Endothelial cell of umbilical vein (primary cell): ENCODE measurements at regions not wholly inside any gene's neighbourhood (a gene's known extent, or its start where the extent isn't known, plus 50 kb on each side); places are given as distances from the start of the nearest gene placed in this dataset.

Source experiments
- BruUV-seq: library from RNA; stranded (reverse); fragments of 400-500 nt; replicated peaks from 2 replicates; lab custom pipeline; 2021; lab: Mats Ljungman, UMichigan
- CTCF ChIA-PET: fragments of 300-600, 350-600 bp; sonication (Branson Sonifier 250); formaldehyde crosslinking; loops from one replicate; lab custom pipeline; 2021; ENCODE audit warnings: antibody characterized with exemption, inconsistent platforms; lab: Charles Lee
- POLR2A ChIA-PET: fragments of 300-600, 350-600 bp; sonication (Branson Sonifier 250); formaldehyde crosslinking; loops from one replicate; lab custom pipeline; 2021; ENCODE audit warnings: antibody characterized with exemption, inconsistent platforms; lab: Charles Lee
- DNase-seq: peaks from one replicate; pipeline ENCODE4 v3.0.0-alpha.2; 2011; ENCODE audit warnings: low read depth, low spot score
- FAIRE-seq: peaks from 2 replicates; lab custom pipeline; 2011; peaks lifted over from hg19 to GRCh38; lab: Jason Lieb, UNC
- H2AFZ ChIP-seq: 2 replicates; pipeline ENCODE4 v1.6.0; 2012; ENCODE audit warnings: low read depth, low read length, control low read depth, inconsistent platforms
- H3K27ac ChIP-seq: 2 replicates; pipeline ENCODE4 v1.5.1; 2011; ENCODE audit warnings: low read depth, mild to moderate bottlenecking, control low read depth, low read length, moderate library complexity; ENCODE audit not compliant: insufficient read depth
- H3K27me3 ChIP-seq, 2 experiments: 2 replicates each; pipeline versions ENCODE4 v1.6.0 to v1.6.1; 2011; ENCODE audit warnings: low read length in 2 of 2, mixed read lengths in 1 of 2; ENCODE audit not compliant: control insufficient read depth in 2 of 2, insufficient read depth in 2 of 2
- H3K36me3 ChIP-seq, 2 experiments: 2 replicates in 1 of 2; 3 replicates in 1 of 2; pipeline ENCODE4 v1.5.1; 2011; ENCODE audit warnings: low read length in 2 of 2, mild to moderate bottlenecking in 1 of 2, moderate library complexity in 1 of 2; ENCODE audit not compliant: control insufficient read depth in 2 of 2, insufficient read depth in 2 of 2; ENCODE audit errors: extremely low read depth in 1 of 2
- H3K4me1 ChIP-seq: 3 replicates; pipeline ENCODE4 v1.5.1; 2011; ENCODE audit warnings: mild to moderate bottlenecking, low read length; ENCODE audit not compliant: control insufficient read depth, insufficient read depth; ENCODE audit errors: extremely low read depth
- H3K4me2 ChIP-seq: 2 replicates; pipeline ENCODE4 v1.6.1; 2011; ENCODE audit warnings: low read length, control low read depth, mixed read lengths; ENCODE audit not compliant: insufficient read depth
- H3K4me3 ChIP-seq, 3 experiments: fragments of 200-600 bp in 1 of 3; sonication (generic), shearing (Covaris generic) in 1 of 3; replicated peaks in 1 of 3; 2 replicates each; pipeline ENCODE4 v1.5.1; 2011 to 2016; ENCODE audit warnings: control low read depth in 3 of 3, low read length in 3 of 3, mild to moderate bottlenecking in 2 of 3, inconsistent platforms in 1 of 3, low read depth in 1 of 3, moderate library complexity in 1 of 3; ENCODE audit not compliant: insufficient read depth in 1 of 3
- H3K79me2 ChIP-seq: 2 replicates; pipeline ENCODE4 v1.6.0; 2012; ENCODE audit warnings: low read length, inconsistent platforms; ENCODE audit not compliant: control insufficient read depth, insufficient read depth
- H3K9ac ChIP-seq: replicated peaks from 2 replicates; pipeline ENCODE3; 2011; ENCODE audit warnings: low read length, control low read depth; ENCODE audit not compliant: insufficient read depth; ENCODE audit errors: extremely low read depth
- H3K9me1 ChIP-seq: replicated peaks from 3 replicates; pipeline ENCODE4 v1.6.0; 2011; ENCODE audit warnings: mild to moderate bottlenecking, low read length; ENCODE audit not compliant: control insufficient read depth, insufficient read depth; ENCODE audit errors: extremely low read depth
- H3K9me3 ChIP-seq: replicated peaks from 2 replicates; pipeline ENCODE4 v1.5.1; 2012; ENCODE audit warnings: low read length, inconsistent platforms; ENCODE audit not compliant: control insufficient read depth, insufficient read depth
- H4K20me1 ChIP-seq: replicated peaks from 2 replicates; pipeline ENCODE3; 2011; ENCODE audit warnings: mild to moderate bottlenecking, low read length; ENCODE audit not compliant: control insufficient read depth, insufficient read depth; ENCODE audit errors: extremely low read depth
- CTCF ChIP-seq, 2 donors: IDR thresholded peaks; 1 replicate in 1 of 2; 2 replicates in 1 of 2; pipeline ENCODE4 v1.5.1; 2011; ENCODE audit warnings: low read length in 2 of 2, mild to moderate bottlenecking in 2 of 2, moderate library complexity in 2 of 2, control low read depth in 1 of 2, inconsistent platforms in 1 of 2, low read depth in 1 of 2; ENCODE audit not compliant: insufficient read depth in 1 of 2; ENCODE audit errors: extremely low read depth in 1 of 2
- EZH2 ChIP-seq: IDR thresholded peaks from 2 replicates; pipeline ENCODE4 v1.6.1; 2012; ENCODE audit warnings: borderline replicate concordance, low read depth, mild to moderate bottlenecking, moderate library complexity, low read length, inconsistent platforms; ENCODE audit not compliant: severe bottlenecking
- FOS ChIP-seq: IDR thresholded peaks from 2 replicates; pipeline ENCODE4 v1.6.1; 2011; ENCODE audit warnings: mild to moderate bottlenecking, low read length, moderate library complexity, borderline replicate concordance; ENCODE audit not compliant: insufficient read depth
- GATA2 ChIP-seq: IDR thresholded peaks from 2 replicates; pipeline ENCODE4 v1.7.0; 2011; ENCODE audit warnings: low read depth, mild to moderate bottlenecking, moderate library complexity, mixed read lengths, low read length; ENCODE audit not compliant: insufficient read length, insufficient read depth
- JUN ChIP-seq: IDR thresholded peaks from 2 replicates; pipeline ENCODE4 v1.6.1; 2011; ENCODE audit warnings: borderline replicate concordance, low read depth; ENCODE audit not compliant: insufficient read length, insufficient read depth
- MAX ChIP-seq: IDR thresholded peaks from 2 replicates; pipeline ENCODE4 v1.6.1; 2011; ENCODE audit not compliant: insufficient read depth, insufficient read length
- MYC ChIP-seq: IDR thresholded peaks from one replicate; pipeline ENCODE4 v1.6.1; 2011; ENCODE audit warnings: mild to moderate bottlenecking, low read depth, low read length
- POLR2A ChIP-seq: IDR thresholded peaks from 2 replicates; pipeline ENCODE4 v1.6.1; 2012; ENCODE audit warnings: low read depth, mild to moderate bottlenecking, control low read depth, low read length
- POLR2AphosphoS5 ChIP-seq: IDR thresholded peaks from 2 replicates; pipeline ENCODE4 v1.6.1; 2012; ENCODE audit warnings: low read depth, mild to moderate bottlenecking, control low read depth, low read length, moderate library complexity; ENCODE audit not compliant: insufficient read depth
- dilution Hi-C: fragments of 300-500 bp; cut with MboI; formaldehyde crosslinking; loops from one replicate; pipeline ENCODE4 v1.15.0; 2019; ENCODE audit warnings: low sequenced_read_pairs; ENCODE audit not compliant: extremely low pct_ligation_motif_present
- intact Hi-C: fragments of 100-400 bp; cut with micrococcal nuclease; formaldehyde crosslinking; loops from one replicate; pipeline ENCODE4 v1.10.0; 2022

GRCh38 chr18:73249030-73249429 is 381.2 kb upstream of the NETO1 start:
- Histone ChIP-seq H3K9me3 (peaks cover 4% of the 10 kb centered on the region), H3K9me1 (no peaks in the 10 kb centered on the region), H2AFZ (no peak overlapping the region), H3K36me3 (no peaks in the 10 kb centered on the region), H3K27ac (no peak overlapping the region), H3K4me3 (no peak overlapping the region), H3K79me2 (no peaks in the 10 kb centered on the region), H3K27me3 (no peaks in the 10 kb centered on the region), H3K4me1 (no peaks in the 10 kb centered on the region), H4K20me1 (no peaks in the 10 kb centered on the region), H3K9ac (no peak overlapping the region), H3K4me2 (no peak overlapping the region)
- DNase-seq = no peak
- CTCF ChIA-PET = no interaction called here
- TF ChIP-seq JUN (no peak), EZH2 (no peak), POLR2A (no peak), POLR2AphosphoS5 (no peak), MYC (no peak), CTCF (IDR thresholded peaks at IDR 0.05; ENCODE audit: extremely low read depth in 1 of 2, insufficient read depth in 1 of 2, low read depth in 1 of 2, low read length in 2 of 2) (no peak), FOS (no peak), MAX (no peak), GATA2 (no peak)
- POLR2A ChIA-PET = no interaction called here
- dilution Hi-C loops = no loop called here
- intact Hi-C loops = no loop called here
- BruUV-seq = no TSS peak
- FAIRE-seq = no peak
